Amygdala (tissue), 56 donors: ENCODE measurements at regions not wholly inside any gene's neighbourhood (a gene's known extent, or its start where the extent isn't known, plus 50 kb on each side); places are given as distances from the start of the nearest gene placed in this dataset.
A peak's percentile ranks its signal among the peaks of the same experiment; 100 is the strongest.

Experiments used
- DNase-seq, 56 donors: peaks; one replicate each; lab custom pipeline; 2025; lab: John Stamatoyannopoulos, UW

- no peak for DNase-seq
Observed at GRCh38 chr1:5646486-5647149, 345.6 kb downstream of the NPHP4 start.

- no peak for DNase-seq
Observed at GRCh38 chr1:5645929-5646328, 346.3 kb downstream of the NPHP4 start.

- no peak for DNase-seq
Observed at GRCh38 chr1:5645135-5645399, 347.2 kb downstream of the NPHP4 start.

- no peak for DNase-seq
Observed at GRCh38 chr1:5644281-5645134, 347.7 kb downstream of the NPHP4 start.

- no peak for DNase-seq
Observed at GRCh38 chr1:5643360-5644107, 348.7 kb downstream of the NPHP4 start.

- DNase-seq: no peak
Observed at GRCh38 chr1:5640845-5641244, 351.4 kb downstream of the NPHP4 start.

- no peak for DNase-seq
Observed at GRCh38 chr1:5639106-5639722, 353.0 kb downstream of the NPHP4 start.

GRCh38 chr1:5638582-5638981 lies 353.6 kb downstream of the NPHP4 start:
- no peak for DNase-seq

- DNase-seq: peak in 7 of 56 donors; percentile 6 to 47 (median 11)
Observed at GRCh38 chr1:5637171-5637570, 355.1 kb downstream of the NPHP4 start.

GRCh38 chr1:5634893-5635292 lies 357.3 kb downstream of the NPHP4 start:
- DNase-seq: no peak

GRCh38 chr1:5632814-5633213 lies 359.4 kb downstream of the NPHP4 start:
- no peak for DNase-seq

- DNase-seq: no peak
Observed at GRCh38 chr1:5632224-5632623, 360.0 kb downstream of the NPHP4 start.

GRCh38 chr1:5628416-5628815 lies 363.8 kb downstream of the NPHP4 start:
- DNase-seq: no peak

GRCh38 chr1:5623399-5623798 lies 368.8 kb downstream of the NPHP4 start:
- DNase-seq: no peak

- no peak for DNase-seq
Observed at GRCh38 chr1:5622412-5622811, 369.8 kb downstream of the NPHP4 start.

GRCh38 chr1:5621692-5622091 lies 370.5 kb downstream of the NPHP4 start:
- DNase-seq: no peak

GRCh38 chr1:5620997-5621396 lies 371.2 kb downstream of the NPHP4 start:
- DNase-seq: peak in 3 of 56 donors; percentile 5 to 12 (median 11)

GRCh38 chr1:5620418-5620817 lies 371.8 kb downstream of the NPHP4 start:
- DNase-seq: no peak

GRCh38 chr1:5619469-5619868 lies 372.8 kb downstream of the NPHP4 start:
- DNase-seq: no peak

- DNase-seq: no peak
Observed at GRCh38 chr1:5617546-5617945, 374.7 kb downstream of the NPHP4 start.

GRCh38 chr1:5617179-5617520 lies 375.1 kb downstream of the NPHP4 start:
- DNase-seq: no peak
